Spleen (tissue), 7 donors: ENCODE measurements at regions not wholly inside any gene's neighbourhood (a gene's known extent, or its start where the extent isn't known, plus 50 kb on each side); places are given as distances from the start of the nearest gene placed in this dataset.

ENCODE experiments used
- CTCF ChIP-seq, 11 experiments: fragments of 200-600 bp in 7 of 11; fragments of 450-650 bp in 4 of 11; sonication (generic) in 4 of 11; IDR thresholded peaks in 8 of 11; conservative IDR thresholded peaks in 3 of 11; 1 replicate in 7 of 11; 2 replicates in 4 of 11; pipeline versions ENCODE4 v1.4.0 to v1.8.0; 2016 to 2021; ENCODE audit warnings: antibody characterized with exemption in 11 of 11, inconsistent platforms in 4 of 11, mild to moderate bottlenecking in 1 of 11
- POLR2A ChIP-seq, 3 donors: fragments of 450-650 bp; IDR thresholded peaks; one replicate each; pipeline ENCODE4 v1.5.1; 2017; ENCODE audit warnings: antibody characterized with exemption in 3 of 3, mild to moderate bottlenecking in 1 of 3
- POLR2AphosphoS5 ChIP-seq, 3 donors: sonication (generic); formaldehyde crosslinking; IDR thresholded peaks; one replicate each; pipeline ENCODE4 v1.5.1; 2017; ENCODE audit warnings: antibody characterized with exemption in 3 of 3
- donor health status: DM: no; HTN: no; CAD: no; lungs with moderate emphysema.
- donor health status: DM: no; HTN: no; CAD: no.
- donor health status: DM: no; HTN: no; CAD: no.

GRCh38 chr1:72435025-72435424 is 152.7 kb upstream of the NEGR1 start:
- TF ChIP-seq POLR2A (IDR thresholded peaks at IDR 0.05): no peak
- TF ChIP-seq CTCF (IDR thresholded peaks at IDR 0.05 in 8 of 11, conservative IDR thresholded peaks at IDR 0.05 in 3 of 11): no peak
- no peak for TF ChIP-seq POLR2AphosphoS5 (IDR thresholded peaks at IDR 0.05)
